ENCODE measurements at regions not wholly inside any gene's neighbourhood (a gene's known extent, or its start where the extent isn't known, plus 50 kb on each side); places are given as distances from the start of the nearest gene placed in this dataset.

DNA sequence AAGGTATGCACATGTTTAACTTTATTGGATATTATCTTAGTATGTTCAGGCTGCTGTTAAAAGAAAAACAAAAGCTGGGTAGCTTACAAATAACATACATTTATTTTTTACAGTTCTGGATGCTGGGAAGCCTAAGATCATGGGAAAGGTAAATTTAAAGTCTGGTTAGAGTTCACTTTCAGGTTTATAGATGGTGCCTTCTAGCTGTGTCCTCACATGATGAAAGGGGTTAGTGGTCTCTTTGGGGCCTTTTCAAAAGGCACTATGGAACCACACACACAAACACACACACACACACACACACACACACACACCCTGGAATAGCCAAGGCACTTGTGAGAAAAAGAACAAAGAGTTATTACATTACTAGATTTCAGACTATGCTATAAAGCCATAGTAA lies 805.8 kb upstream of the GJE1 start:
- TF ChIP-seq ZNF274 (IDR thresholded peaks at IDR 0.05; ENCODE audit: low read depth, low read length) (no peak), YY1 (IDR thresholded peaks at IDR 0.05; ENCODE audit: insufficient read depth, insufficient read length) (no peak)
